Stimulated activated CD8-positive, alpha-beta memory T cell treated with anti-CD3 and anti-CD28 coated beads, Interleukin-12 subunit alpha, Interleukin-12 subunit beta, amount 100 ng/mL, for 4 hours (primary cell): ENCODE measurements at regions not wholly inside any gene's neighbourhood (a gene's known extent, or its start where the extent isn't known, plus 50 kb on each side); places are given as distances from the start of the nearest gene placed in this dataset.

Experiments used
- DNase-seq: peaks from one replicate; pipeline ENCODE4 v3.0.0-alpha.2; 2020; ENCODE audit warnings: low read depth

GRCh38 chr6:1201547-1202200 lies 110.2 kb upstream of the FOXQ1 start:
- no peak for DNase-seq

- DNase-seq, result no peak
Measured at GRCh38 chr6:1200409-1201101, 111.3 kb upstream of the FOXQ1 start.

- no peak for DNase-seq
Measured at GRCh38 chr6:1200081-1200408, 111.9 kb upstream of the FOXQ1 start.

- DNase-seq, result no peak
Measured at GRCh38 chr6:1197309-1197708, 114.6 kb upstream of the FOXQ1 start.

GRCh38 chr6:1191141-1191630 lies 120.7 kb upstream of the FOXQ1 start:
- no peak for DNase-seq

GRCh38 chr6:1190366-1190765 lies 121.5 kb upstream of the FOXQ1 start:
- DNase-seq, result no peak

GRCh38 chr6:1188199-1188598 lies 123.7 kb upstream of the FOXQ1 start:
- no peak for DNase-seq

- no peak for DNase-seq
Measured at GRCh38 chr6:1187293-1188131, 124.4 kb upstream of the FOXQ1 start.

- no peak for DNase-seq
Measured at GRCh38 chr6:1184318-1184717, 127.6 kb upstream of the FOXQ1 start.

GRCh38 chr6:1182722-1183521 lies 129.0 kb upstream of the FOXQ1 start:
- DNase-seq, result no peak

- no peak for DNase-seq
Measured at GRCh38 chr6:1181939-1182605, 129.8 kb upstream of the FOXQ1 start.

- DNase-seq, result no peak
Measured at GRCh38 chr6:1179571-1180459, 132.1 kb upstream of the FOXQ1 start.

- no peak for DNase-seq
Measured at GRCh38 chr6:1178590-1178989, 133.3 kb upstream of the FOXQ1 start.

GRCh38 chr6:1176567-1176966 lies 135.3 kb upstream of the FOXQ1 start:
- no peak for DNase-seq

- no peak for DNase-seq
Measured at GRCh38 chr6:1175877-1176276, 136.0 kb upstream of the FOXQ1 start.

- no peak for DNase-seq
Measured at GRCh38 chr6:1170794-1171193, 141.1 kb upstream of the FOXQ1 start.

GRCh38 chr6:1164600-1164999 lies 147.3 kb upstream of the FOXQ1 start:
- no peak for DNase-seq

GRCh38 chr6:1163501-1163900 lies 148.4 kb upstream of the FOXQ1 start:
- no peak for DNase-seq

GRCh38 chr6:1162367-1163275 lies 149.3 kb upstream of the FOXQ1 start:
- DNase-seq, result no peak
